Adrenal gland (tissue), 5 donors: ENCODE measurements at regions not wholly inside any gene's neighbourhood (a gene's known extent, or its start where the extent isn't known, plus 50 kb on each side); places are given as distances from the start of the nearest gene placed in this dataset.

Experiments used
- CTCF ChIP-seq, 6 experiments: fragments of 450-650 bp in 4 of 6; fragments of 200-600 bp in 2 of 6; sonication (generic) in 1 of 6; IDR thresholded peaks; 1 replicate in 5 of 6; 2 replicates in 1 of 6; pipeline versions ENCODE4 v1.5.1 to v1.8.0; 2016 to 2021; ENCODE audit warnings: antibody characterized with exemption in 6 of 6, mild to moderate bottlenecking in 2 of 6, moderate library complexity in 1 of 6
- POLR2A ChIP-seq, 2 donors: fragments of 450-650 bp; IDR thresholded peaks; one replicate each; pipeline ENCODE4 v1.6.1; 2017; ENCODE audit warnings: antibody characterized with exemption in 2 of 2, mild to moderate bottlenecking in 2 of 2, moderate library complexity in 1 of 2
- donor health status: DM: no; HTN: no; CAD: no.

DNA sequence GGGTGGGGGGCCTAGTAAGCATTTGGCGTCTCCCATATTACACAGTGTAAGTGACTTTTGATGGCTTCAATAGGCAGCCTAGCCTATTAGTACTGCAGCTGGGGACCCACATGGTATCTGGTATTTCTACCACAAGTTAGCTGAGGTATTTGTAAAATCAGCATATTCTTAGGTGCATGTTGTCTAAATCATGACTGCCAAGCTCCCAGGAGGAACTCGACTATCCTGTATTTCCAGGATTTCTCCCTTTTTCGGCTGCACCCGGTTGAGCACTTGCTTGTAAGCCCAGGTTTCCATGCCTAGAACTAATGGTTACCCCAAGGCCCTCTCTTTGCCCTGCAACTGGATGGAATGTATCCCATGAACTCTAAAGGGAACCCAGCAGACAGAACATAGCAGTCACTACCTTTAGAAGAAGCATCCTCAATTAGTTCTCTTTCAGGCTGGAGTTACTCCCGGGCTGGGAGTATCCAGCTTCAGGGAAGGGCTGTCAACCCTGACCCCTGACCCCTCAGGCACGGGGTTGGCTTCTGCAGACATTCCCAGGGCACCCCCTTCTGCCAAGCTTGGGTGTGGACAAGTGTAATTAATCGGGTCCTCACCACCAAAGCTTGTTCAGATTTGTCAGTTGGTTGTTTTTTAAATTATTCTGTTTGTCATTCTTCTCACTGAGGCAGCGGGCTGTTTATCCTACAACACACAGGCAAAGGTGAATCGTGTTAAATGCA, 90.3 kb upstream of the PARD3 start:
- TF ChIP-seq POLR2A (IDR thresholded peaks at IDR 0.05) (no peak), CTCF (IDR thresholded peaks at IDR 0.05) (no peak)
